VCaP (cell line): ENCODE measurements at regions not wholly inside any gene's neighbourhood (a gene's known extent, or its start where the extent isn't known, plus 50 kb on each side); places are given as distances from the start of the nearest gene placed in this dataset.

Experiments
- H3K27ac ChIP-seq: fragments of 450-650 bp; 2 replicates; pipeline ENCODE4 v1.5.1; 2017
- TF ChIP-seq, protein P1 (sequence below): fragments of 450-650 bp; conservative IDR thresholded peaks from 2 replicates; pipeline ENCODE4 v1.5.1; 2017; ENCODE audit warnings: mild to moderate bottlenecking, moderate library complexity

DNA sequence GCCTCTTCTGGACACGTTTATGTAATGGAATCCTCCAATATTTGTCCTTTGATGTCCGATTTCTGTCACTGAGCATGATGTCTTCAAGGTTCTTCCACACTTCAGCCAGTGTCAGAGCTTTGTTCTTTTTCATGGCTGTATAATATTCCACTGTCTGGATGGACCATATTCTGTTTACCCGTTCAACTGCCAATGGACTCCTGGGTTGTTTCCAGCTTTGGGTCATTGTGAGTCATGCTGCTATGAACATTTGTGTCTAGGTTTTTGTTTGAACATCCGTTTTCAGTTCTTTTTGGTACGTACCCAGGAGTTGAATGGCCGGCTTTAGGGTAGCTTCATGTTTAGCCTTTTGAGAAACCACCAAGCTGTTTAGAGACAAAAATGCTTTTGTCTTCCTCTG, 93.2 kb downstream of the SHOX start:
- TF ChIP-seq, protein P1, sequence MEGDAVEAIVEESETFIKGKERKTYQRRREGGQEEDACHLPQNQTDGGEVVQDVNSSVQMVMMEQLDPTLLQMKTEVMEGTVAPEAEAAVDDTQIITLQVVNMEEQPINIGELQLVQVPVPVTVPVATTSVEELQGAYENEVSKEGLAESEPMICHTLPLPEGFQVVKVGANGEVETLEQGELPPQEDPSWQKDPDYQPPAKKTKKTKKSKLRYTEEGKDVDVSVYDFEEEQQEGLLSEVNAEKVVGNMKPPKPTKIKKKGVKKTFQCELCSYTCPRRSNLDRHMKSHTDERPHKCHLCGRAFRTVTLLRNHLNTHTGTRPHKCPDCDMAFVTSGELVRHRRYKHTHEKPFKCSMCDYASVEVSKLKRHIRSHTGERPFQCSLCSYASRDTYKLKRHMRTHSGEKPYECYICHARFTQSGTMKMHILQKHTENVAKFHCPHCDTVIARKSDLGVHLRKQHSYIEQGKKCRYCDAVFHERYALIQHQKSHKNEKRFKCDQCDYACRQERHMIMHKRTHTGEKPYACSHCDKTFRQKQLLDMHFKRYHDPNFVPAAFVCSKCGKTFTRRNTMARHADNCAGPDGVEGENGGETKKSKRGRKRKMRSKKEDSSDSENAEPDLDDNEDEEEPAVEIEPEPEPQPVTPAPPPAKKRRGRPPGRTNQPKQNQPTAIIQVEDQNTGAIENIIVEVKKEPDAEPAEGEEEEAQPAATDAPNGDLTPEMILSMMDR, result no peak
- H3K27ac ChIP-seq, result no peak overlapping the region

DNA sequence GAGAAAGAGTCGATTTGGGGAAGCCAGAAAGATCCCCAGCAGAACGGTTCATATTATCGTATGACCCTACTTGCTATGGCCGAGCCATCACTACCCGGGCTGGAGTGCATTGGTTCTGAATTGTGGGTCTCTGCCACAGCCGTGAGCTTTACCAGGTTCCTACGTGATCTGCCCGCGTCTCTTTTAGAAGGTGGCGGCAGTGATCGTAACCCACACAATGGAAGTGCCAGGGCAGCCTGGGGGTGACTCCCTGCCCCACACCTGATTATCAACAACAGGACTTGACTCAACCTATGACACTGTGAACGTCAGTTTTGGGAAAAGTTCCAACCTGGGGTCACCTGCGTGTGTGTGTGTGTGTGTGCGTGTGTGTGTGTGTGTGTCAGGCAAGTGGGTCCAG, 90.8 kb downstream of the SHOX start:
- no peak overlapping the region for H3K27ac ChIP-seq
- TF ChIP-seq, protein P1, result no peak

DNA sequence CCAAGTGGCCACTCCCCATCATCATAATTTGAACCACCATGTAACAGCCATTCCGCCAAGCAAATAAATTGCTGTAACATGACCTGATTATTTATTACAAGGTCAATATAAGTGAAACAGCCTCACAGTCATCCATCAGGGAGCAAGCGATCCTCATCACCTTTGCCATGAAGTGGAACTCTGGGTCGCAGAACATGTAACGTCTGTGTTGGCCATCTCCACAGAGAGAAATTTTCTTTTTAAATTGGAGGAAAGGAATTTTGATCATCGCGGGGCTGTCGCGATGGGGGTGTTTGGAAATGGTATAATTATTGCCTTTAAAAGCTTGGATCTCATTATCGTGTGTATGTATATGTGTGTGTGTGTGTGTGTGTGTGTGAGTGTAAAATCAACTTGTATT, 90.2 kb downstream of the SHOX start:
- TF ChIP-seq, protein P1, result no peak
- H3K27ac ChIP-seq, result no peak overlapping the region

DNA sequence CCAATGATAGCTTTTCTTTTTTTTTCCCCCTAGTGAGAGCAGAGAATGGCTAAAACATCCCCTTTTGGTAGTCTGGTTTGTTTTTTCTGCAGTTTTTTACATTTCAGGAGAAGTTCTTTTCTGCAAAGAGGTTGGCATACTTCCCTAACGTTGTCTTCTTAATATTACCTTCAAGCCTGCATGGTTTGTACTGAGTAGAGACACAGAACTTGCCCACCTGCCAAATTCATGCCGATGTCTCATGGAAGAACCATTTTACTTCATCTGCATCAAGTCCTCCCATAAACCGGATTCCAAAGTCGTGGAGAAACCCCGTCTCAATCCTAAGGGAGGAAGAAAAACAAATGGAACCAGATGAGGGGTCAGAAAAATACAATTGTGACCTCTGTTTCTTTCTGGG, 89.7 kb downstream of the SHOX start:
- H3K27ac ChIP-seq, result no peak overlapping the region
- TF ChIP-seq, protein P1, result no peak

DNA sequence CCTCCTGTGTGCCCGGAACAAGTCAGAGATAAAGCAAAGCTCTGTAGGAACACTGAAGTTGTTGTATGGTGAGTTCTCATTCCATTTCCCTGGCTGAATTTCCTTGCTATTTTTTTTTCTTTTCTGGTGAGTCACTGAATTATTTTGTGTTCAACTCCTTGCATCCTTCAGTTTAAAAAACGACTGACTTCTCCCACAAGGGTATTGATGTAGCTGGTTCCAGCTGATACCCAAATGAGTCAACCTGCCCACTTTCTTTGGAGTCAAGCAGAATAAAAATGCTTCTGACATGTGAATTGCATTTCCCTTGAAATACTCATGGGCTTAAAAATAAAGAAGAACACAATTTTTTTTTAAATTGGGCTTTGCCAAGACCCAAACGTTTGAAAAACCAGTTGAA, 85.5 kb downstream of the SHOX start:
- H3K27ac ChIP-seq, result no peak overlapping the region
- TF ChIP-seq, protein P1, result no peak

DNA sequence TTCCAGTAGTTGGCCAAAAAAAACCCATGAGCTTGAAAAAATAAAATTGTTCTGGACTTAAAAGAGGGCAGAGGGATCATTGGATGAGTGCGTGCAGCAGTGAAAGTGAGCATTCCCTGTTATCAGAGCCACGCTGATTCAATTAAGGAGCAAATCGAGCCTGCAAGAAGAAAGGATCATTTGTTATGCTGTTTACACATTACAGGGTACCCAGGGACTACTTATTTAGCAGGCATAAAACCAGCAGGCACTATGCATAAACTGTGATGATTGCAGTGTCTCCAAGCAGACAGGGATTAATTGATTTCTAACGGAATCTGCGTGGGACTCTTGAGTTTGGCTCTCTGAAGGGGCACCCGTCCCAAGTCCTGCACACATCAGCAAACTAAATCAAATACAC, 83.5 kb downstream of the SHOX start:
- no peak overlapping the region for H3K27ac ChIP-seq
- TF ChIP-seq, protein P1, result no peak
